IPS-NIHi7 (cell line): ENCODE measurements at regions not wholly inside any gene's neighbourhood (a gene's known extent, or its start where the extent isn't known, plus 50 kb on each side); places are given as distances from the start of the nearest gene placed in this dataset.
"Not testable (repeated sequence)": the region's sequence is repeated elsewhere in the genome, so short reads cannot be mapped to it uniquely, and the experiment has no call there.

Source experiments
- DNase-seq: peaks from one replicate; pipeline ENCODE4 v3.0.0; 2012; ENCODE audit warnings: mixed read lengths; ENCODE audit errors: extremely low spot score

GRCh38 chr7:33784000-33784399, 121.3 kb upstream of the BMPER start:
- no peak for DNase-seq

- no peak for DNase-seq
These were observed 116.8 kb upstream of the BMPER start for GRCh38 chr7:33788531-33788930.

- DNase-seq, result no peak
These were observed 115.3 kb upstream of the BMPER start for GRCh38 chr7:33789871-33790630.

GRCh38 chr7:33790746-33791145, 114.6 kb upstream of the BMPER start:
- peak; percentile 49 for DNase-seq

- DNase-seq, result no peak
These were observed 113.3 kb upstream of the BMPER start for GRCh38 chr7:33792041-33792440.

GRCh38 chr7:33792547-33793105, 112.7 kb upstream of the BMPER start:
- DNase-seq, result no peak

GRCh38 chr7:33793616-33794015, 111.7 kb upstream of the BMPER start:
- DNase-seq, result no peak

- no peak for DNase-seq
These were observed 110.9 kb upstream of the BMPER start for GRCh38 chr7:33794419-33794818.

- no peak for DNase-seq
These were observed 110.4 kb upstream of the BMPER start for GRCh38 chr7:33794959-33795358.

- DNase-seq, result no peak
These were observed 108.8 kb upstream of the BMPER start for GRCh38 chr7:33796538-33796937.

- not testable (repeated sequence) for DNase-seq
These were observed 107.8 kb upstream of the BMPER start for GRCh38 chr7:33797512-33797911.

GRCh38 chr7:33798686-33799325, 106.5 kb upstream of the BMPER start:
- DNase-seq, result no peak

- no peak for DNase-seq
These were observed 105.6 kb upstream of the BMPER start for GRCh38 chr7:33799766-33800165.

- DNase-seq, result no peak
These were observed 102.7 kb upstream of the BMPER start for GRCh38 chr7:33802600-33802999.

- no peak for DNase-seq
These were observed 101.1 kb upstream of the BMPER start for GRCh38 chr7:33804140-33804660.

GRCh38 chr7:33805630-33806233, 99.6 kb upstream of the BMPER start:
- DNase-seq, result no peak

- DNase-seq, result no peak
These were observed 98.8 kb upstream of the BMPER start for GRCh38 chr7:33806298-33807154.

GRCh38 chr7:33807155-33807530, 98.2 kb upstream of the BMPER start:
- no peak for DNase-seq

- peak; percentile 81 for DNase-seq
These were observed 97.4 kb upstream of the BMPER start for GRCh38 chr7:33807779-33808482.

- DNase-seq, result no peak
These were observed 96.1 kb upstream of the BMPER start for GRCh38 chr7:33809228-33809627.

- no peak for DNase-seq
These were observed 95.0 kb upstream of the BMPER start for GRCh38 chr7:33810356-33810755.
